ENCODE measurements at regions not wholly inside any gene's neighbourhood (a gene's known extent, or its start where the extent isn't known, plus 50 kb on each side); places are given as distances from the start of the nearest gene placed in this dataset.

DNA sequence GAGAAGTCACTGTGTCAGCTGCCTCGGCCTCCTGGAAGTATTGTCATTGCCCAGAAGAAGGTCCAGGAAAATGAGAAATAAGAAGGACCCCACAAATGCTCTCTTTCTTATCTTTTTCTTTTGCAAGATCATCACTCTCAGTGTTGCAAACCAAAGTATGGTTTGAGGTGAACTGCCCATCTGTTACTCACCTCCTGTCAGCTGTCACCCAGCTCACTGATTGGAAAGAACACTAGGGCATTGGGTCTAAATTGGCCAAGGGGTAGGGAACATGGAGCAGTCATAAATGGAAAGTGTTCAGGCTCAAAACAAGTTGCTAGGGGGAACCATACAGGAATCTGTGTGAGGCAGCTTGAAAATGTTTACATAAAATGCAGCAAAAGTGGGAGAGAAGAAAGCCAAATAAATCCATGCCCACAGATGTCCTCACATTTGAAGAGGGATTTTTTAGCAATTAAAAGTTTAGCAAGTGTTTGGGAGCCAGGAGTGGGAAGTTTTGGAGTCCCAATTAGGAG lies 431.2 kb upstream of the THBS1 start:
- TF ChIP-seq EZH2phosphoT487 (IDR thresholded peaks at IDR 0.05; ENCODE audit: low read length): no peak
- TF ChIP-seq EZH2 (optimal IDR thresholded peaks at IDR 0.05; ENCODE audit: low read depth, low read length): no peak
- TF ChIP-seq, protein P1, sequence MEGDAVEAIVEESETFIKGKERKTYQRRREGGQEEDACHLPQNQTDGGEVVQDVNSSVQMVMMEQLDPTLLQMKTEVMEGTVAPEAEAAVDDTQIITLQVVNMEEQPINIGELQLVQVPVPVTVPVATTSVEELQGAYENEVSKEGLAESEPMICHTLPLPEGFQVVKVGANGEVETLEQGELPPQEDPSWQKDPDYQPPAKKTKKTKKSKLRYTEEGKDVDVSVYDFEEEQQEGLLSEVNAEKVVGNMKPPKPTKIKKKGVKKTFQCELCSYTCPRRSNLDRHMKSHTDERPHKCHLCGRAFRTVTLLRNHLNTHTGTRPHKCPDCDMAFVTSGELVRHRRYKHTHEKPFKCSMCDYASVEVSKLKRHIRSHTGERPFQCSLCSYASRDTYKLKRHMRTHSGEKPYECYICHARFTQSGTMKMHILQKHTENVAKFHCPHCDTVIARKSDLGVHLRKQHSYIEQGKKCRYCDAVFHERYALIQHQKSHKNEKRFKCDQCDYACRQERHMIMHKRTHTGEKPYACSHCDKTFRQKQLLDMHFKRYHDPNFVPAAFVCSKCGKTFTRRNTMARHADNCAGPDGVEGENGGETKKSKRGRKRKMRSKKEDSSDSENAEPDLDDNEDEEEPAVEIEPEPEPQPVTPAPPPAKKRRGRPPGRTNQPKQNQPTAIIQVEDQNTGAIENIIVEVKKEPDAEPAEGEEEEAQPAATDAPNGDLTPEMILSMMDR (IDR thresholded peaks at IDR 0.05; ENCODE audit: low read length): no peak
- Histone ChIP-seq H3K36me3 (replicated peaks; ENCODE audit: insufficient read depth, low read length) (no peaks in the 10 kb centered on the region), H3K9me2 (replicated peaks; ENCODE audit: insufficient read depth, low read length) (no peaks in the 10 kb centered on the region), H3K9me3 (replicated peaks; ENCODE audit: insufficient read depth, low read length) (no peaks in the 10 kb centered on the region), H2AFZ (ENCODE audit: low read length) (no peak overlapping the region), H3K27me3 (replicated peaks; ENCODE audit: insufficient read depth, low read length) (no peaks in the 10 kb centered on the region), H3K4me1 (ENCODE audit: low read length) (no peaks in the 10 kb centered on the region), H4K20me1 (ENCODE audit: insufficient read depth, low read length) (no peaks in the 10 kb centered on the region), H3K4me2 (ENCODE audit: low read depth, low read length) (no peak overlapping the region), H3K27ac (ENCODE audit: low read length) (no peak overlapping the region), H3K9ac (ENCODE audit: low read length) (no peak overlapping the region), H3F3A (ENCODE audit: insufficient read depth, low read length) (no peaks in the 10 kb centered on the region), H3K4me3 (ENCODE audit: low read length) (no peak overlapping the region), H3K79me2 (ENCODE audit: low read length) (no peaks in the 10 kb centered on the region)
- DNase-seq: no peak

DNA sequence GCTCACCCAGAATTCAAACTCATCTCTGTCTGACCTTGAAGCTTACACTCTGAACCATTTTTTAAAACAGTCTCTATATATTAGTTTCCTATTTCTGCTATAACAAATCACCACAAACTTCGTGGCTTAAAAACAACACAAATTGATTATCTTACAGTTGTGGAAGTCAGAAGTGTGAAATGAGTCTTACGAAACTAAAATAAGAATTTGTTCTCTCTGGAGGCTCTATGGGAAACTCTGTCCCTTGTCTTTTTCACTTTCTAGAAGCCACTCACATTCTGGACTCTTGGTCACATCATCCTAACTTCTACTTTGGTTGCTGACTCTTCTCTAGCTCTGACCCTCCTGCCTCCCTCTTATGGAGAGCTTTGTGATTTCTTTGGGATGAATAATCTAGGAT lies 429.3 kb upstream of the THBS1 start:
- Histone ChIP-seq H3K4me2 (ENCODE audit: low read depth, low read length) (no peak overlapping the region), H3K9me3 (replicated peaks; ENCODE audit: insufficient read depth, low read length) (no peaks in the 10 kb centered on the region), H3K9ac (ENCODE audit: low read length) (no peak overlapping the region), H3K36me3 (replicated peaks; ENCODE audit: insufficient read depth, low read length) (no peaks in the 10 kb centered on the region), H2AFZ (ENCODE audit: low read length) (no peak overlapping the region), H4K20me1 (ENCODE audit: insufficient read depth, low read length) (no peaks in the 10 kb centered on the region), H3K4me3 (ENCODE audit: low read length) (no peak overlapping the region), H3K79me2 (ENCODE audit: low read length) (no peaks in the 10 kb centered on the region), H3F3A (ENCODE audit: insufficient read depth, low read length) (no peaks in the 10 kb centered on the region), H3K27ac (ENCODE audit: low read length) (no peak overlapping the region), H3K4me1 (ENCODE audit: low read length) (no peaks in the 10 kb centered on the region), H3K9me2 (replicated peaks; ENCODE audit: insufficient read depth, low read length) (no peaks in the 10 kb centered on the region), H3K27me3 (replicated peaks; ENCODE audit: insufficient read depth, low read length) (no peaks in the 10 kb centered on the region)
- TF ChIP-seq, protein P1 (IDR thresholded peaks at IDR 0.05; ENCODE audit: low read length): no peak
- TF ChIP-seq EZH2 (optimal IDR thresholded peaks at IDR 0.05; ENCODE audit: low read depth, low read length) (no peak), EZH2phosphoT487 (IDR thresholded peaks at IDR 0.05; ENCODE audit: low read length) (no peak)
- DNase-seq: no peak

DNA sequence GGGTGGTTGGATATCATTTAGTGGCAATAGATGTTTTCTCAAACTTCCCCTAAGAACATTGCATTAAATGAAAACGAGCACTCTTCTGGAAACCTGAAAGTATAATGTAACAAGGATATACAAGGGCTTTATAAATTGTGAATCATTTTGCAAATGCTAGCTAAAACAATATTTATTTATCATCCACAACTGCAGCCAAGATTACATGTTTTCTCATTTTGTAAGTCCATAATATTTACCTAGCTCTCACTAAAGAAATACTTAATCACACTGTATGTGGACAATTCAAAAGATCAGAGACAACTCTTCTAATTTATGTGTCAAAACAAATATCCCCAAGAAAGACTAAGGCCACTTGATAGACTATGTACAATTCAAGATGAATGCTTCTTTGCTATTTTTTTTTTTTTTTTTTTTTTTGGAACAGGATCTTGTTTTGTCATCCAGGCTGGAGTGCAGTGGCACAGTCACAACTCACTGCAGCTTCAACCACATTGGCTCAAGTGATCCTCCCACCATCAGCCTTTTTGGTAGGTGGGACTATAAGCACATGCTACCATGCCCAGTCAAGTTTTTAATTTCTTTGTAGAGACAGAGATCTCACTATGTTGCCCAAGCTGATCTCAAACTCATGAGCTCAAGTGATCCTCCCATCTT lies 427.7 kb upstream of the THBS1 start:
- Histone ChIP-seq H4K20me1 (ENCODE audit: insufficient read depth, low read length) (no peaks in the 10 kb centered on the region), H3K9me3 (replicated peaks; ENCODE audit: insufficient read depth, low read length) (no peaks in the 10 kb centered on the region), H3K27ac (ENCODE audit: low read length) (no peak overlapping the region), H3K27me3 (replicated peaks; ENCODE audit: insufficient read depth, low read length) (no peaks in the 10 kb centered on the region), H3K36me3 (replicated peaks; ENCODE audit: insufficient read depth, low read length) (no peaks in the 10 kb centered on the region), H3K9ac (ENCODE audit: low read length) (no peak overlapping the region), H3K4me2 (ENCODE audit: low read depth, low read length) (no peak overlapping the region), H2AFZ (ENCODE audit: low read length) (no peak overlapping the region), H3K79me2 (ENCODE audit: low read length) (no peaks in the 10 kb centered on the region), H3K4me1 (ENCODE audit: low read length) (no peaks in the 10 kb centered on the region), H3F3A (ENCODE audit: insufficient read depth, low read length) (no peaks in the 10 kb centered on the region), H3K9me2 (replicated peaks; ENCODE audit: insufficient read depth, low read length) (no peaks in the 10 kb centered on the region), H3K4me3 (ENCODE audit: low read length) (no peak overlapping the region)
- no peak for DNase-seq
- TF ChIP-seq, protein P1 (IDR thresholded peaks at IDR 0.05; ENCODE audit: low read length): no peak
- TF ChIP-seq EZH2 (optimal IDR thresholded peaks at IDR 0.05; ENCODE audit: low read depth, low read length) (no peak), EZH2phosphoT487 (IDR thresholded peaks at IDR 0.05; ENCODE audit: low read length) (no peak)

Data from MM.1S (cell line).